Brain pericyte (primary cell): ENCODE measurements at regions not wholly inside any gene's neighbourhood (a gene's known extent, or its start where the extent isn't known, plus 50 kb on each side); places are given as distances from the start of the nearest gene placed in this dataset.

Source experiments
- DNase-seq: peaks from one replicate; pipeline ENCODE4 v3.0.0-alpha.2; 2012; ENCODE audit warnings: low read depth, low spot score

DNA sequence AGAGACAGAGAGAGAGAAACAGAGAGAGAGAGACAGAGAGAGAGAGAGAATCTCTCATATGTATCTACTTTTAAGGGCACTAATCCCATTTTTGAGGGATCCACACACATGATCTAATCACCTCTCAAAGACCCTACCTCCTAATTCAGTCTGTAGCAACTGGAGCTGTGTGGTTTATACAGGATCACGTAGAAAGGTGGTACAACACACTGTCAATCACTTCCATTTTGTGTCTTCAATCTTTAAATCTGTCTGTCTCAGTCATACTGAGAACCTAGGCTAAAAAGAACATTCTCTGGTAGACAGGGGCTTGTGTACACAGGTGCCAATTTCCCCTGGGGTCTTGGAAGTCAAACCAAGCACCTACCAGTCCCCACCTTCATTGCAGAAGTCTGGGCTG is 229.9 kb downstream of the TGFB2 start:
- DNase-seq = no peak

DNA sequence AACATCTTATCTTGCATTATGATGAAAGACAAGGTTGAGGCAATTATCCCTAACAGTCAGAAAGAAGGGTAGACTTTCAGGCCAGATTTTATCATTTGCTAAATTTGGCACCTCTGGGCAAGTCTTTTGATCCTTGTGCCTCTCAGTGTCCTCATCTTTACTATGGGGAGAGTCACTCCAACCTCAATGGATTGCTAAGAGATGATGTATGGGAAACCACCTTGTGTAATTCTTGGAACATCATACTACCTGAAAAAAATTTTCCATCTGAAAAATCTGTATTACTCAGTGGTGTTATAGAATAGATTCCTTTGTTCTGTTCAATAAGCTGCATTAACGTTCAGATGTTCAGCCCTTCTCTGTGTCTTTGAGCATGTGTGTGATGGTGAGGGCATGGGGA is 230.7 kb downstream of the TGFB2 start:
- no peak for DNase-seq

DNA sequence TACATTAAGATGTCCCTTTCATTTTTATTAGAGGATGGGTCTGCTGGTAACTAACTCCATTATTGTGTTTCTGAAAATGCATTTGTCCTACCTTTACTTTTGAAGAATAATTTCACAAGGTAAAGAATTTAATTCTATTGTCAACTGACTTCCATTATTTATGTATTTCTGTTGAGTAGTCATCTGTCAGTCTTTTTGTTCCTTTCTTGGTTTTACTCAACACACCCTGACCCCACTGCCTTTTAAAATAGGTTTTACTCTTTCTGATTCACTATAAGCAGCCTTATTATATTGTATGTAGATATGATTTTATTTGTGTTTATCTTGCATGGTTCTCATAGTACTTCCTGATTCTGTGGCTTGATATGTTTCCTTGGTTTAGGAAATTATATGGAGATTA is 237.5 kb downstream of the TGFB2 start:
- DNase-seq = no peak

DNA sequence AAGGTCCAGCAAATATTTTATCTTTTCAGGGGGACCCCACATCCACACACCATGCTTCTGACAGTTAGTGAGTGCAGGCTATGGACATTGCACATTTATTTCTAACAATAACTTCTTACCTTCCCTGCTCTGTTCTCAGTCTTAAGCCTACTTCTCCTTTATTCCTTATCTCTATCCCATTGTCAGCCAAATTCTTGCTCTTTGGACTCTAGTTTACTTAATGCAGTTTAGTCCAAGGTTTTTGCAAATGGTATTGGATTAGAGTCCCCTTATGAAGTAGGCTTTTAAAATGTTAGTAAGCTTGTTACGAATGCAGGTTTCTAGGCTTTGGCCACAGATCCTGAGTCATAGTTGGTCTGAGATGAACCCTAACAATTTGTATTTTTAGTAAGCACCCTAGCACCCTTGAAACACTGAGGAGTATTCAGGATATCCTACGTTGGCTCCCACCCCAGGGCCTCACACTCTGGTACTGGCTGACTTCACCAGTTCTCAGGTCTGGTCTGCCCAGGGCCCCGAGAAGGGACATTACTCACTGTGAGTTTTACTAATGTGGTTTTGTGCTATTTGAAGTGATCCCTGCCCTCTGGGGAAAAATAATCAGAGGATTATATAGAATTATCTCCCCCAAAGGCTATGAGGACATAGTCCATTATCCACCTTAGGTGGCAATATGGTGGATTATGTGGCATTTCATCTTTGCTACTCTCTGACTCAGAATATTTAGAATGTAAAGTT is 239.5 kb downstream of the TGFB2 start:
- no peak for DNase-seq

DNA sequence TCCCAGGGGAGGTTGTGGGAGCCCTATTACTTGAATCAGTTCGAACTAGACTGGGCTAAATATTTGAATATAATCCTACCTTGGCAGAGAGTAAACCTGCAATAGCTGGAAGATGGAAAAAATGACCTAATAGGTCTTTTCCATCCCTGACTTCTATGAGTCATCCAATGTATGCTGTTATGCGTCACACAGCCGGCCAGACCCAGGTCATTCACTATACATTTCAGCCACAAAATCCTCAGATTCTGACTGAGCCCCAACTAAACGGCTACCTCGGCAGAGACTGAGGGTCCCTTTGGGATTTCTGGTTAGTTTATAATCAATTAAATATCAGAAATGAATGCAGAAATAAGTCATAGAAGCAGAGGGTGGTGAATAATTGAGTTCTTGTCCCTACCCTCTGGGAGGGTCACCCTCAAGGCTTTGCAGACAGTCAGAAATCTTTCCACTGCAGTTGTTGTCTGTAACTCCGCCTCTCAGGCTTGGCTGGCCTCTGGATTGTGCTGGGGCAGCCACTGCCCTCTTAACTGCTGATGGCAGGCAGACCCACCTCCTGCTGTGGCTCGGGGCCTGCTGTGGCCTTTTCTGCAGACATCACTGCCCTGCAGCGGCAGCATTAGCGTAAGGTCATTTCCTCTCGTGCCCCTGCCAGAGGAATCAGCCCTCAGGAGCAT is 240.5 kb downstream of the TGFB2 start:
- peak; percentile 27 for DNase-seq

DNA sequence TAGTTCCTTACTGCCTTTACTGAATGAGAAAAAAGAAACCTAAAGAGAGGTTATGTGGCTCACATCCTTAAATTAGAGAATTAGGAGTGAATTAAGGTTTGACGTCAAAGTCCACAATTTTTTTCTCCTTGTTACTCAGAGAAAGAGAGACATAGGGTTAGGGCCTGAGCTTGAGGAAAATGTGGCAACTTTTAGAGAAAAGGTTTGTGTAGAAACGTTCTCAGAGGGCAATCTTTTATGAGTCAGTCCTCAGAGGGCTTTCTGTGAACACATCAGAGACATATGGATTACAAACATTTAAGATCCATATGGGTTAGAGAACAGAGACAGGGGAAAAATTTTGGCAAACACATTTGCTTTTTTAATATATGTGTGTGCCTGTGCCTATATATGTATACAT is 242.8 kb downstream of the TGFB2 start:
- DNase-seq = no peak

DNA sequence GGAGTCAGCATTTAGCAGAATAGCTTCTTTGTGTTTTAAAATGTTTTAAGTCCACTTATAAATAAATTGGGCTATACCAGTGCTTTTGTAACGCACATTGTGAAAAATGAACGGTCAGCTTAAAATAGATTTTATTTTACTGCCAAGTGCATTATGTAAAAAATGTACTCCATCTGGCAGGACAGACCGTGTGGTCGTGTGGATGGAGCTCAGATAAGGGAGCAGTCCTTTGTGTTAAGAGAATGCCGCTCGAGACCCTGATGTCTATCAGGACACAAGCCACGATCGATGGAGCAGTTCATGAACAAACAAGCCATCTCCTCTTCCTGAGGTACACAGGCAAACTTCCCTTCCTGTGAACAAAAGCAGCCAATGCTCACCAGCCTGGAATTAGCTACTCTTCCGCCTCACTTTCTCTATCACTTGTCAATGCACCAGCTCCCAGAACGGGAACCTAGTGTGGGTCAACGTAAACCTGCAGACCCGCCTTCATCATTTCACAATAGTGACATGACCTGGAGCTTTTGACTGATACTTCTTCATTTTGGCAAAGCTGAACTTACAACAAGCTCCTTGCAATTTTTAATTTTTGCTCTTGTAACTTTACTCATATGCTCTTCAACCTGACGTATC is 243.5 kb downstream of the TGFB2 start:
- no peak for DNase-seq

DNA sequence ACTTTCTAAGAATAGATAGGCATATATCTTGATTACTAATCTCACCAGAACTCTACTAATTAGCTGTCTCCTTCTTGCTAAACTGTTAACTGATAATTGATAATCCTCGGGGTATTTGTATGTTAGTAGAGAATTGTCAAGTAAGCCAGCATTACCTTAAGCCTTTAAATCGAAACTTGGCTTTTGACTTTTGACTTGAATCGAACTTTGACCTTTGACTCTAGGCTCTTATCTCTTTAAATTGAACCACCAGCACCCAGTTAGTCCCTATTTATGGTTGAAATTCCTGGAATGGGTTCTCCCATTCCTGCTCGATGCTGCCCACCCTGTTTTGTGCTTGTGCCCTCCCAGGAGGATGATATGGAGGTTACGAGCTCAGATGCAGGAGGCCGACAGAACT is 244.4 kb downstream of the TGFB2 start:
- no peak for DNase-seq

DNA sequence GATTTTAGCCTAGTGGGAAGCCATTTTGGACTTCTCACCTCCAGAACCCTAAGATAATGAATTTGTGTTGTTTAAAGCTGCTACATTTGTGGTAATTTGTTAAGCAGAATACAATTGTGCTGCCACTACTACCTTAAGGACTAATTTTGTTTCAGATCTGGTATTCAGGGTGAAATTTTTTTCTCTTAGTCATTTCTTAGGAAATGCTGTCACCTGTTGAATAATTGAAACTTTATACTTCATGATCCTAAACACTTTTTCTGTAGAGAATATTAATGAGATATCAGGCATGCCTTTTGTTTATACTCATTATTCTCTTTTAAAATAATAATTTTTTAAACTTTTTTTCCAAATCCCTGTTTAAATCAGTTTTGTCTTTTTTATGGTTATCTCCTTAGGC is 246.8 kb downstream of the TGFB2 start:
- DNase-seq = no peak

DNA sequence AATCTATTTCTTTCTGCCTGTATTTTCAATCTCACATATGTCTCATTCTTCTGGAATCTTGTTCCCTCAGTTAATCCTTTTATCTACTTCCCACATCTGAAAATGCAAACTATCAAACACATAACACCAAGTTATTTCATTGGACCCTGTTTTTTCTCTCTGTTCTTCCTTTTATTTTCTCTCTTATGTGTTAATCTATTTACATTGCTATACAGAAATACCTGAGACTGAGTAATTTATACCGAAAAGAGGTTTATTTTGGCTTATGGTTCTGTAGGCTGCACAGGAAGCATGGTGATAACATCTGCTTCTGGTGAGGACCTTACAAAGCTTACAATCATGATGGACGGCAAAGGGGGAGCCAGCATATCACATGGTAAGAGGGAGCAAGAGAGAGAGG is 247.6 kb downstream of the TGFB2 start:
- DNase-seq = no peak

DNA sequence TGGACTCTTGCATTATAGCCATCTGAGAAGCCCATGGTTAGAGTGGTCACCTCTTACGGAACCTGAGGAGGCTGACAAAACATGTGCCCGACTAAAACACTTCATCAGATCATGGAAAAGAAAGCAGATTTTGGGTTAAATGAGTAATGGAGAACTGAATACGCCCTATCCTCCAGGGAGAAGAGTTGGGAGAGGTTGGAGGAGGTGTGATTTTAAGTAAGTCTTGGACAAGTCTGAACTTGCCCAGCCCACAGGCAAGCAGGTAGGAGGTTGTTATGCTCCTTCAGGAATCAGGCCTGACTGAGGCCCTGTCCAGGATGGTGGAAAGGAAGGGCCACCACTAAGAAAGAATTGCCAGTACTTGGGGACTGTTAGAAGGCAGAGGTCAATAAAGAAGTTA is 255.8 kb downstream of the TGFB2 start:
- no peak for DNase-seq

DNA sequence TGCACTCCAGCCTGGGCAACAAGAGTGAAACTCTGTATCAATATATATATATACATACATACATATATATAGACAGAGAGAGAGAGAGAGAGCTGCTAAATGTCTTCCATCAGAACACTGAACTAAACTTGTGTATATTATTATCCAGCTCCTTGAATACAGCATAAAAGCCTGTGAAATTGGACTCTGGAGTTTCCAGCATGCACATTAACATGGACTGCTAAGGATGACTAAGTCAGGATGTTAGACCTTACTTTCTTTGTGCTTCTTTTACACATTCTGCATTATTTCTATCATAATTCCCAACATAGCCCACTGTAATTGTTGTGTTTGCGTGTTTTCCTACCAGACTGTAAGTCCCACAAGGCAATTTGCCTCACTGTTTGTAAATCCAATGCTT is 259.1 kb downstream of the TGFB2 start:
- DNase-seq = no peak

DNA sequence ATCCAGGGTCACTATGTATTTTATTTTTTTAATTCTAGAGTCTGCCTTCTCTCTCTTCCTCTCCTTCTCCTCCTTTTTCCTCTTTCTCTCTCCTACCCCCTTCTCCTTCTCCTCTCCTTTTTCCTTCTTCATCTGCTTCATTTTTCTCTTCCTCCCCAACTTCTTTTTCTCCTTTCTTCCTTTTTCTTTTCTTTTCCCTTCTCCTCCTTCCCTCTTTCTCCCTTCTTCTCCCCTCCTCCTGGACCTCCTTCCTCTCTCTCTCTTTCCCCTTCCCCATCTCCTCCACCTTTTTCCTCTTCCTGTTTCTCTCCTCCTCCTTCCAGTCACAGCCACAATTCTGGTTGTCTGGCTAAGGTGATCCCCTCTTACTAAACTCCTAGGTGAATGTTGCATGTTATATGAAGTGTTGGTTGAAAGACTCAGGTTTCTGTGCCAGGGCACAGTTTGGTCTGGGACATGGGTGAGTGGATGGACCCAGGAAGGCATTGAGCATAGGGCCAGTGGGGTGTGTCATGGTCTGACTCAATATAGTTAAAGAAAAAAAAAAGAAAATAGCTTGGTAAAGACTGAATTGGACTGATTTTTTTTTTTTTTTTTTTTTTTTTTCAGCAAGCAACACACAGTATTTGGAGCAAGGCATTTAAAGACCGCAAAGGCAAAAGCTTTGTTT is 266.9 kb downstream of the TGFB2 start:
- no peak for DNase-seq

DNA sequence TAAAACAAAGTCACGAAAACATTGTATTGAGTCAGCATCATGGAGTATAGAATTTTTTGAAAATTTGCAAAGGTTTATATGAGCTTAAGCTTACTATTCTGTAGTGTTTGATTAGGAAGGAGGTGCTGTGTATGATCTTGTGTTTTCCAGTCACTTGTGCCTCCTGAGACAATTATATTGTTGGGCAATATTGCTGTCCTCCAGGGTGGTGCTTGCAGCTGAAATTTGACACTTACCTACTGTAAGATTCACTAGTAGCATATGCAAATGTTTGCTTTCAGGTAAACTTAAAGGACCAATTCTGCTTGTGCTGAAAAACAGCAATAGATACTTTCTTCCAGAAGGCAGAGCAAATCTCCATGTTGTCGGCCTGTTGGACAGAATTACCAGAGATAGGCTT is 268.0 kb downstream of the TGFB2 start:
- DNase-seq = no peak

DNA sequence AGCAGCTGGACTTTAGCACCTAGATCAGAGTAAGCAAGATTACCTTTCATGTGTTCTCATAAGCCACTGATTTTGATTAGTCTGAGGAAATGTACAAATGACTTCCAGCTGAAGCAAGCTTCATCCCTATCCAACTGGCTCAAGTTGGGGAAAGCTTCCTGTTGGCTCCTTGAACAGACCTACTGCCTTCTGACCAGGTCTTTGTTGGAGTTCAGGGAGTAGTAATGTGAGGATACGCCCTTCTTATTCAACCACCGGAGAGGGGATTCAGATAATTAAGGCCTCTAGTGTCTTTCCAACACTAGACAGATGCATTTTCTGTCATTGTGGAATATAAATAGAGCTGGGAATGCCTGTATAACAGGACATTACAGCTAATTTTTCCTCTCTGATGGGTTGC is 268.9 kb downstream of the TGFB2 start:
- no peak for DNase-seq

DNA sequence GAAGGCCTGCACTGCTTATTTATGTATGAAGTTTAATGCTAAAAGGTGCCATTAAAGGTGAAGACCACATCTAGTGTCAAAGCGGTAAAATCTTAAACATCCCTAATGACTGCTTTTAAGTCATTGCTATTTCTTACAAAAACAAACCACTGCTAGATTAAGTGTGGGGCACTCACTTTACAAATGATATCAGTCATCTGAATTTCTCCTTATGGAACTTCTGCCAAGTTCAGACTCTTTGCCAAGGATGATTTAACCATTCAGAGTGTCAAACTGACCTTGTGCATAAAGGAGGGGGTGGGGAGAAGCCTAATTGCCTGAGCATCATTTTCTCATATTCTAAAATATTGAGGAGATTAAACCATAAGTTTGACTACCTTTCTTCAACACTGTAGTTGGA is 271.5 kb downstream of the TGFB2 start:
- no peak for DNase-seq

DNA sequence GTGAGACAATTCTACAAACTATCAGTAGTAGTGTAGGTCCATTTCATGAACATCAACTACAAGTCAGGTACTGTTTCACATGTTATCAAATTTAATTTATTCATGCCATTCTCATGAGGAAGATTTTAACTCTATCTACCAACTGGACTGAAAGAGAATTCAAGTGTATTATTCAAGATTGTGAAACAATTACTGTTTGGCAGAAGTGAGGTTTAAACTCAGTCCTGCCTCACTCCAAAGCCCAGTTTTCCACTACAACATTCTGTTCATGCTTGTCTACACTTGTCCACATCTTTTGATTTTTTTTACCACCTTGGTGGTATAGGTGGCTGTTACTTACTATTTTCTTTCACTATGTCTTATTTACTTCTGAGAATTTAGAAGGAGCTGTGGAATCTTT is 272.9 kb downstream of the TGFB2 start:
- no peak for DNase-seq

DNA sequence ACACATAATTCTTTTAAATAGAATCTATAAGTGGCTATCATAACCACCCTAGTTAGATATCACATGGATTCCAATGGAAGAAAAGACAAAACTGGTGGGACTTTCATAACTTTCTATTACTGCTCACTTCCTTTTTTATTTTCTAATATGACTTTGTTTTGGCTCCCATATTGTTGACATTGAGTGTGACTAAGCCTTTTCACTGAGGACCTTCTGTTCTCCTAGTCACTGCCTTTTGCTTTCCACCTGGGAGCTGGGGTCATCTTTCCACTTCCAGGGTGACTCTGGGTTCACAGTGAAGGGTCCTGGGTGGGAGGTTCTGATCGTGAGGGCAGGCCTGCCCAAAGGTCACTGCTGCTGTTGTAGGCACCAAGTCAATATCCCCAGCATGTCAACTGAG is 275.8 kb downstream of the TGFB2 start:
- no peak for DNase-seq

DNA sequence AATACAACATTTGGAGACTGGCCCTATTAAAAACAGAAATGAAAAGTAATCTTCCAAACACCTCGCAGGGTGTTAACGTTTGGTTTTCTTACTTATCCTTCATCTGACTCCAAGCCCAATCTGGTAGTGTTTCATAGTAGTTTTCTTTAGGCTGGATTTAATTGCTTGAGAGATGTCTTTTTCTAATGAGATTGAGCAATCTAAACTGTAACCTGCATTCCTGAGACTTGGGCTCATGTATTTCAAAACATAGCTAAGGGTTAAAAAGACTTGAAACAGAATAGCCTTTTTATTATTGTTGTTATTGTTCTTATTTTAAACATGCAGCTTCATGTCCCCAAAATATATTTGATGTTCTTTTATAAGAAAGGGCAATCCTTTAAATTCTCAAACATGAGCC is 278.9 kb downstream of the TGFB2 start:
- no peak for DNase-seq

DNA sequence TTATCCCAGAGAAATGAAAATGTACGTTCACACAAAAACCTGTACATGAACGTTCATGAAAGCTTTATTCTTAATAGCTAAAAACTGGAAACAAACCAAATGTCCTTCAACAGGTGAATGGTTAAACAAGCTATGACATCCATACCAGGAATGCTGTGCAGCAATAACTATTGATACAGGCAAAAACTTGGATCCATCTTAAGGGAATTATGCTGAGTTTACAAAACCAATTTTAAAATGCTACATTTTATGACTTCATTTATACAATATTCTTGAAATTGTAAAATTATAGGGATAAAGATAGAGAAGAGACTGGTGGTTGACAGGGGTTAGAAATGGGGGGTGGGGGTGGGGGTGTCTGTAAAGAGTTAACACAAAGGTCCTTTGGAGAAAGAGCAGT is 280.3 kb downstream of the TGFB2 start:
- no peak for DNase-seq

DNA sequence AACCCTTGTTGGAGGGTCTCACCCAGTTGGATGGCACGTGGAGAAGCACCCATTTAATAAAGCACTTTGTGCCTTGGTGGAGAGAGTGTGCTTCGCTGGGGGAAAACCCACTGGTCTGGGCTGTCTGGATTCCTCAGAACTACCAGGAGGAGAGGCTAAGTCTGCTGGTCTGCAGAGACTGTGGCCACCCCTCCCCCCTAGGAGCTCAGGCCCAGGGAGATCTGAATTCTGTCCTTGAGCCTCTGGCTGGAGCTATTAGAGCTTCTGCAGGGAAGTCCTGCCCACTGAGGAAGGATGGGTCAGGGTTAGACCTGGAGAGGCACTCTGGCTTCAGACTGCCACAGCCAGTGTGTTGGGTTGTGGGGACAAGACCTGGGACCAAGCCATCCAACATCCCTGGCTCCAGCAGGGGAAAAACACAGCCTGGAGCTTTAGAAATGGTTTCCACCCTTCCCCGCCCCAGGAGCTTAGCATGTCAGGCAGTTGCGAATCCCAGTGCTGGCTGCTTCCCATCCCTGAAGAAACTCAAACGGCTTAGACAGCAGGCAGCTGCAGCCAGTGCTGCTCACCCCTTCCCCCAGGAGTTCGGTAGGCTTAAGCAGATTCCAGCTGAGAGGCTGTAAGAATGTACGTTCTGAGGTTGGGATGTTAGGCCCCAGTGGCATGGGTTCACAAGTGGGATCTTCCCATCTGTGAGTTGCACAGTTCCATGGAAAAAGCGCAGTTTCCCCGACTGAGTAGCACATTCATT is 288.3 kb downstream of the TGFB2 start:
- DNase-seq = no peak

DNA sequence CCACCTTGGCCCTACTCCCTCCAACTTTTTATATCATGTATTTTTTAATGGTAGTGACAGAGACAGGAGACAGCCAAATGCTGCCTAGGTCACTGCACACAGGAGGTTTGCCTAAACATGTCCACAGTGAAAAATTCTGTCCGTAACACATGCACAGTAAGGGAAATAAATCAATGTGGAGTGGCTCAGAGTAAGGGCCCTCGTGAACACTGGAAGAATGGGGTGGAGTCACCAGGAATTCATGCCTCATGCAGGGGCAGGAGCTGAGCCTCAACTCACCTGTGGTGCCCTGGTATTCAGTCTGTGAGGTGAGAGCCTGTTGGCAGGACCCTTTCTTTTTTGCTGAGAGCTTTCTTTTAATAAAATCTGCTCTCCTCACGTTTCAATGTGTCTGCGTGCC is 289.1 kb downstream of the TGFB2 start:
- no peak for DNase-seq
